HG03520 (cell line): ENCODE measurements at regions not wholly inside any gene's neighbourhood (a gene's known extent, or its start where the extent isn't known, plus 50 kb on each side); places are given as distances from the start of the nearest gene placed in this dataset.

Experiments used
- ATAC-seq: cut with Tn5 transposase; IDR thresholded peaks from one replicate; pipeline ENCODE4 v1.9.1; 2021; ENCODE audit warnings: mild to moderate bottlenecking, moderate library complexity; ENCODE audit not compliant: unreplicated experiment

- ATAC-seq = no peak
Measured at GRCh38 chr13:74084375-74084935, 49.7 kb downstream of the KLF12 start.

- no peak for ATAC-seq
Measured at GRCh38 chr13:74082741-74083160, 51.5 kb downstream of the KLF12 start.

GRCh38 chr13:74080762-74081161 is 53.4 kb downstream of the KLF12 start:
- no peak for ATAC-seq

- no peak for ATAC-seq
Measured at GRCh38 chr13:74077792-74078191, 56.4 kb downstream of the KLF12 start.

- no peak for ATAC-seq
Measured at GRCh38 chr13:74077375-74077774, 56.8 kb downstream of the KLF12 start.

GRCh38 chr13:74074723-74075122 is 59.5 kb downstream of the KLF12 start:
- ATAC-seq = no peak

- ATAC-seq = no peak
Measured at GRCh38 chr13:74073274-74073673, 60.9 kb downstream of the KLF12 start.

GRCh38 chr13:74070513-74070912 is 63.7 kb downstream of the KLF12 start:
- ATAC-seq = peak; percentile 7

GRCh38 chr13:74070065-74070464 is 64.1 kb downstream of the KLF12 start:
- peak; percentile 79 for ATAC-seq

GRCh38 chr13:74068471-74068870 is 65.7 kb downstream of the KLF12 start:
- no peak for ATAC-seq

- no peak for ATAC-seq
Measured at GRCh38 chr13:74067818-74068217, 66.4 kb downstream of the KLF12 start.

- no peak for ATAC-seq
Measured at GRCh38 chr13:74066937-74067336, 67.3 kb downstream of the KLF12 start.

GRCh38 chr13:74064805-74065312 is 69.3 kb downstream of the KLF12 start:
- ATAC-seq = no peak

- no peak for ATAC-seq
Measured at GRCh38 chr13:74063533-74064100, 70.6 kb downstream of the KLF12 start.

- ATAC-seq = peak; percentile 78
Measured at GRCh38 chr13:74062933-74063332, 71.3 kb downstream of the KLF12 start.

GRCh38 chr13:74061926-74062595 is 72.1 kb downstream of the KLF12 start:
- ATAC-seq = peak; percentile 68

GRCh38 chr13:74056801-74057542 is 77.2 kb downstream of the KLF12 start:
- no peak for ATAC-seq

GRCh38 chr13:74052402-74052928 is 81.7 kb downstream of the KLF12 start:
- ATAC-seq = no peak

- ATAC-seq = no peak
Measured at GRCh38 chr13:74048756-74049155, 85.4 kb downstream of the KLF12 start.

GRCh38 chr13:74047931-74048600 is 86.1 kb downstream of the KLF12 start:
- no peak for ATAC-seq

- ATAC-seq = no peak
Measured at GRCh38 chr13:74046431-74046830, 87.8 kb downstream of the KLF12 start.
